ENCODE measurements at regions not wholly inside any gene's neighbourhood (a gene's known extent, or its start where the extent isn't known, plus 50 kb on each side); places are given as distances from the start of the nearest gene placed in this dataset.

- no peak overlapping the region for H3K4me3 ChIP-seq
- TF ChIP-seq, protein P1, sequence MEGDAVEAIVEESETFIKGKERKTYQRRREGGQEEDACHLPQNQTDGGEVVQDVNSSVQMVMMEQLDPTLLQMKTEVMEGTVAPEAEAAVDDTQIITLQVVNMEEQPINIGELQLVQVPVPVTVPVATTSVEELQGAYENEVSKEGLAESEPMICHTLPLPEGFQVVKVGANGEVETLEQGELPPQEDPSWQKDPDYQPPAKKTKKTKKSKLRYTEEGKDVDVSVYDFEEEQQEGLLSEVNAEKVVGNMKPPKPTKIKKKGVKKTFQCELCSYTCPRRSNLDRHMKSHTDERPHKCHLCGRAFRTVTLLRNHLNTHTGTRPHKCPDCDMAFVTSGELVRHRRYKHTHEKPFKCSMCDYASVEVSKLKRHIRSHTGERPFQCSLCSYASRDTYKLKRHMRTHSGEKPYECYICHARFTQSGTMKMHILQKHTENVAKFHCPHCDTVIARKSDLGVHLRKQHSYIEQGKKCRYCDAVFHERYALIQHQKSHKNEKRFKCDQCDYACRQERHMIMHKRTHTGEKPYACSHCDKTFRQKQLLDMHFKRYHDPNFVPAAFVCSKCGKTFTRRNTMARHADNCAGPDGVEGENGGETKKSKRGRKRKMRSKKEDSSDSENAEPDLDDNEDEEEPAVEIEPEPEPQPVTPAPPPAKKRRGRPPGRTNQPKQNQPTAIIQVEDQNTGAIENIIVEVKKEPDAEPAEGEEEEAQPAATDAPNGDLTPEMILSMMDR (IDR thresholded peaks at IDR 0.05): no peak
- TF ChIP-seq POLR2A (IDR thresholded peaks at IDR 0.05): no peak
- TF ChIP-seq EP300 (IDR thresholded peaks at IDR 0.05): no peak
- DNase-seq (ENCODE audit: low spot score in 2 of 2): no peak
- 25 to 44% methylated on average over 1 of the region's 1 CpG for WGBS, 2 donors
- H3K27me3 ChIP-seq: no peaks in the 10 kb centered on the region
- H3K9me3 ChIP-seq: peaks cover 0 to 10% (median 0%) of the 10 kb centered on the region in 4 donors
- no peak overlapping the region for H3K27ac ChIP-seq
- H3K36me3 ChIP-seq: no peaks in the 10 kb centered on the region
- no peaks in the 10 kb centered on the region for H3K4me1 ChIP-seq
Measured at GRCh38 chr14:39580696-39581095, 148.5 kb upstream of the FBXO33 start.

GRCh38 chr14:39576736-39577135 lies 144.5 kb upstream of the FBXO33 start:
- H3K4me3 ChIP-seq: no peak overlapping the region
- DNase-seq (ENCODE audit: low spot score in 2 of 2): no peak
- no peak overlapping the region for H3K27ac ChIP-seq
- no peak for TF ChIP-seq EP300 (IDR thresholded peaks at IDR 0.05)
- TF ChIP-seq, protein P1 (IDR thresholded peaks at IDR 0.05): no peak
- TF ChIP-seq POLR2A (IDR thresholded peaks at IDR 0.05): no peak
- no peaks in the 10 kb centered on the region for H3K4me1 ChIP-seq
- H3K36me3 ChIP-seq: no peaks in the 10 kb centered on the region
- no peaks in the 10 kb centered on the region for H3K27me3 ChIP-seq
- peaks cover 0 to 40% (median 3%) of the 10 kb centered on the region in 4 donors for H3K9me3 ChIP-seq
- WGBS, 2 donors: 89 to 100% methylated on average over 1 of the region's 1 CpG

DNA sequence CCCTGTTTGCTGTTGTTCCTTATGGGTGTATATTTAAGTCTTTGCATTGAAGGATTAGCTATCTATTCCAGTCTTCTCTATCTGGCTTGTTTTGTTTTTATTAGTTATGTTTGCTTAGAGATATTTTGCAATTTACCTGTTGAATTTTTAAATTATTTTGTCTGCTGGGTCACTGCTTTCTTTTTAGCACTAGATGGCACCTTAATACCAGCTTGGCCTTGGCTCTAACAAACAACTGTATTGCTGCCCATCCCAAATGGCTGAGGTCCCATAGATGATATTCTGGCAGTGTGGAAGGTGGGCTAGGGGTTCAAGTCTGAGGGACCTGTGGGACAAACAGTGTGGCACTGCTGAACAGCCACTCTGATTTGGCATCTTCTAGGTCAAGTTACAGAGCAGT lies 144.0 kb upstream of the FBXO33 start:
- H3K27ac ChIP-seq: no peak overlapping the region
- no peak overlapping the region for H3K4me3 ChIP-seq
- H3K27me3 ChIP-seq: no peaks in the 10 kb centered on the region

DNA sequence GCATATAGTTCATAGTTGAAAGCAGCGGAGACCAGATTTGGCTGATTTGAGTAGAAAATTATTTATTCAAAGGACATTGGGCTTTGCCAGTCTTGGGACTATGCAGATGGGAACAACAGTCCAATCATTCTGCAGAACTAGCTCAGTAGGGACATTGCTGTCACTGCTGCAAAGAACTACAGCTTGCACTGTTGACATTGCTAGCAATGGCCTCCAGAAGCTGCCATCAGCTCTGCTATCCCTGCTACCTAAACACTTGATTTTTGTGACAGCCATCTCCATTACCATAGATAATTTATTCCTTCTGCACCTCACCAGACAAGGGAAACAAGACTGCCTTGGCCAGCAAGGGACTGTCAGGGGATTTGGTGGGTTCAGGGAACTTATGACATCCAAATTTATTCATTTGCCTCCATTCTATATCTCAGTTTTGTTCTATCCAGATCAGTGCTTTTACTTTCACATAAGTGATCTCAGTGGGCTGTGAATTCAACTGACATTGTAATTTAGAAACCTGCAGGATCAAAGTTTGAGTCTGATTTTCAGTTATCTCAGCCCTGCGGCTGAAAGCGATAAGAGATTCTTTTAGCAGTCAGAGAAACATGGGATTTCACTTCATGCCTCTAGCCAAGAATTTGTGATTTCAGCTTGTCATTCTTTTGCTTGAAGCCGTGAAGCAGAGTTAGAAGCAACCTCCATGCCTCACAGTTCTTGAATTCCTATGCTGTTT lies 136.7 kb upstream of the FBXO33 start:
- no peaks in the 10 kb centered on the region for H3K4me1 ChIP-seq
- H3K4me3 ChIP-seq: no peak overlapping the region
- TF ChIP-seq EP300 (IDR thresholded peaks at IDR 0.05): no peak
- no peak for TF ChIP-seq POLR2A (IDR thresholded peaks at IDR 0.05)
- TF ChIP-seq, protein P1 (IDR thresholded peaks at IDR 0.05): no peak
- H3K9me3 ChIP-seq: peaks cover 0 to 22% (median 3%) of the 10 kb centered on the region in 4 donors
- no peak for DNase-seq (ENCODE audit: low spot score in 2 of 2)
- H3K27me3 ChIP-seq: no peaks in the 10 kb centered on the region
- no peaks in the 10 kb centered on the region for H3K36me3 ChIP-seq
- no peak overlapping the region for H3K27ac ChIP-seq
- WGBS, 2 donors: 50 to 77% methylated on average over 4 of the region's 4 CpGs

More for the DNA sequence above, 144.0 kb upstream of the FBXO33 start:
- Histone ChIP-seq H3K4me1 (no peaks in the 10 kb centered on the region), H3K36me3 (no peaks in the 10 kb centered on the region), H3K9me3 (peaks cover 0 to 40% (median 3%) of the 10 kb centered on the region in 4 donors)
- DNase-seq (ENCODE audit: low spot score in 2 of 2): no peak
- TF ChIP-seq POLR2A (IDR thresholded peaks at IDR 0.05): no peak
- no peak for TF ChIP-seq EP300 (IDR thresholded peaks at IDR 0.05)

DNA sequence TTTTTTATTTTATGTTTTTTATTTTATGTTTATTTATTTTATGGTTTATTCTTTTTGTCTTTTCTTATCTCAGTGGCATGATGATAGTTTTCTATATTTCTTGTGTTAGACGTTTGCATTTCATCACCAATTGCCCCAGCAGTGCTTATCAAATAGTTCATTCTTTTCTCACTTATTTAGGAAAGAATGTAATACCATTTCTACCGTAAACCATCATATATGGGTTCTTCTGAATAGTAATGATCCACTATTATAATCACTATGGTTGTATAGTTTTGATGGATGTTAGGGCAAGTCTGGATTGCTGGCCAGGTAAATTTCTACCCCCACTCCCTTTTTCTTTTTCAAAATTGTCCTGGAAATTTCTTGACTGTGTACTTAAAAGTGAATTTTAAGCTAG lies 134.6 kb upstream of the FBXO33 start:
- TF ChIP-seq POLR2A (IDR thresholded peaks at IDR 0.05) (no peak), EP300 (IDR thresholded peaks at IDR 0.05) (no peak)
- TF ChIP-seq, protein P1 (IDR thresholded peaks at IDR 0.05): no peak
- Histone ChIP-seq H3K4me1 (no peaks in the 10 kb centered on the region), H3K27ac (no peak overlapping the region), H3K27me3 (no peaks in the 10 kb centered on the region), H3K4me3 (no peak overlapping the region), H3K36me3 (no peaks in the 10 kb centered on the region), H3K9me3 (peaks cover 0 to 8% (median under 1%) of the 10 kb centered on the region in 4 donors)
- no peak for DNase-seq (ENCODE audit: low spot score in 2 of 2)
- WGBS, 2 donors: 64 to 65% methylated on average over 2 of the region's 2 CpGs
